Esophagus muscularis mucosa (tissue), 4 donors: ENCODE measurements at regions not wholly inside any gene's neighbourhood (a gene's known extent, or its start where the extent isn't known, plus 50 kb on each side); places are given as distances from the start of the nearest gene placed in this dataset.

Experiments used
- DNase-seq: peaks from one replicate; pipeline ENCODE4 v3.0.0-alpha.2; 2017; ENCODE audit errors: extremely low spot score
- H3K27ac ChIP-seq, 4 donors: fragments of 200-600 bp; sonication (generic); replicated peaks in 1 of 4; 1 replicate in 3 of 4; 2 replicates in 1 of 4; pipeline ENCODE4 v1.5.1; 2016 to 2019; ENCODE audit warnings: mild to moderate bottlenecking in 1 of 4
- H3K27me3 ChIP-seq, 4 donors: fragments of 200-600 bp; sonication (generic); one replicate each; pipeline versions ENCODE4 v1.5.1 to v1.6.0; 2016 to 2019
- H3K36me3 ChIP-seq, 4 donors: fragments of 200-600 bp; sonication (generic); one replicate each; pipeline ENCODE4 v1.5.1; 2016 to 2019
- H3K4me1 ChIP-seq, 4 donors: fragments of 200-600 bp; sonication (generic); one replicate each; pipeline ENCODE4 v1.5.1; 2016 to 2019
- H3K4me3 ChIP-seq, 4 donors: fragments of 200-600 bp; sonication (generic); 1 replicate in 2 of 4; 2 replicates in 2 of 4; pipeline ENCODE4 v1.5.1; 2016 to 2019; ENCODE audit warnings: mild to moderate bottlenecking in 4 of 4, moderate library complexity in 1 of 4
- H3K9me3 ChIP-seq, 4 donors: fragments of 200-600 bp; sonication (generic); 1 replicate in 3 of 4; 2 replicates in 1 of 4; pipeline ENCODE4 v1.5.1; 2016 to 2019
- CTCF ChIP-seq, 3 experiments: fragments of 200-600 bp in 2 of 3; fragments of 450-650 bp in 1 of 3; sonication (generic) in 2 of 3; IDR thresholded peaks; one replicate each; pipeline ENCODE4 v1.5.1; 2017 to 2019; ENCODE audit warnings: antibody characterized with exemption in 3 of 3, mild to moderate bottlenecking in 2 of 3, moderate library complexity in 1 of 3
- EP300 ChIP-seq: sonication (generic); formaldehyde crosslinking; IDR thresholded peaks from one replicate; pipeline ENCODE4 v1.6.1; 2017; ENCODE audit warnings: antibody characterized with exemption
- POLR2A ChIP-seq: fragments of 450-650 bp; IDR thresholded peaks from one replicate; pipeline ENCODE4 v1.6.1; 2017; ENCODE audit warnings: antibody characterized with exemption, moderate library complexity, mild to moderate bottlenecking, low read depth
- POLR2AphosphoS5 ChIP-seq, 2 donors: sonication (generic); formaldehyde crosslinking; IDR thresholded peaks; one replicate each; pipeline ENCODE4 v1.6.1; 2017; ENCODE audit warnings: antibody characterized with exemption in 2 of 2
- WGBS: methylation state at CpG from one replicate; pipeline ENCODE4 v1.1.5; 2018; 5-methylcytosine and 5-hydroxymethylcytosine counted together
- intact Hi-C: fragments of 100-400 bp; cut with DNase I; formaldehyde crosslinking; loops from one replicate; pipeline ENCODE4 v1.15.1; 2023

- intact Hi-C loops: no loop called here
- TF ChIP-seq EP300 (no peak), POLR2A (no peak), POLR2AphosphoS5 (IDR thresholded peaks at IDR 0.05) (no peak)
- Histone ChIP-seq H3K4me3 (no peak overlapping the region), H3K4me1 (peaks cover 0 to 6% (median 0%) of the 10 kb centered on the region in 4 donors), H3K36me3 (no peaks in the 10 kb centered on the region), H3K9me3 (peaks cover 0 to 3% (median 0%) of the 10 kb centered on the region in 4 donors), H3K27ac (no peak overlapping the region), H3K27me3 (no peaks in the 10 kb centered on the region)
- peak; percentile 72 for DNase-seq
- 66% methylated on average over 5 of the region's 5 CpGs for WGBS
Measured at GRCh38 chr6:131372535-131372934, 200.5 kb upstream of the ARG1 start.

GRCh38 chr6:131377112-131377705, 195.8 kb upstream of the ARG1 start:
- WGBS: 88% methylated on average over 7 of the region's 7 CpGs
- no peaks in the 10 kb centered on the region for H3K36me3 ChIP-seq
- H3K9me3 ChIP-seq: peaks cover 0 to 3% (median 0%) of the 10 kb centered on the region in 4 donors
- intact Hi-C loops: no loop called here
- no peak overlapping the region for H3K27ac ChIP-seq
- DNase-seq: peak; percentile 31
- peaks cover 0 to 9% (median 0%) of the 10 kb centered on the region in 4 donors for H3K27me3 ChIP-seq
- no peak for TF ChIP-seq POLR2A
- no peak for TF ChIP-seq EP300
- TF ChIP-seq POLR2AphosphoS5 (IDR thresholded peaks at IDR 0.05): no peak
- no peak for TF ChIP-seq CTCF (IDR thresholded peaks at IDR 0.05)
- H3K4me3 ChIP-seq: no peak overlapping the region
- no peaks in the 10 kb centered on the region for H3K4me1 ChIP-seq

GRCh38 chr6:131378874-131379273, 194.2 kb upstream of the ARG1 start:
- H3K27ac ChIP-seq: no peak overlapping the region
- H3K9me3 ChIP-seq: peaks cover 0 to 3% (median 0%) of the 10 kb centered on the region in 4 donors
- no peak for TF ChIP-seq POLR2A
- no peak for TF ChIP-seq EP300
- no peak for TF ChIP-seq CTCF (IDR thresholded peaks at IDR 0.05)
- no peak for TF ChIP-seq POLR2AphosphoS5 (IDR thresholded peaks at IDR 0.05)
- H3K4me1 ChIP-seq: no peaks in the 10 kb centered on the region
- H3K4me3 ChIP-seq: no peak overlapping the region
- peaks cover 0 to 12% (median 0%) of the 10 kb centered on the region in 4 donors for H3K27me3 ChIP-seq
- WGBS: 100% methylated on average over 1 of the region's 1 CpG
- no peak for DNase-seq
- no peaks in the 10 kb centered on the region for H3K36me3 ChIP-seq
- intact Hi-C loops: no loop called here

- intact Hi-C loops: no loop called here
- 77% methylated on average over 3 of the region's 3 CpGs for WGBS
- TF ChIP-seq CTCF (IDR thresholded peaks at IDR 0.05) (no peak), EP300 (no peak), POLR2AphosphoS5 (IDR thresholded peaks at IDR 0.05) (no peak), POLR2A (no peak)
Measured at GRCh38 chr6:131379948-131380347, 193.1 kb upstream of the ARG1 start.

GRCh38 chr6:131381052-131381708, 191.8 kb upstream of the ARG1 start:
- no peak for DNase-seq
- no peak overlapping the region for H3K27ac ChIP-seq
- WGBS: 37% methylated on average over 9 of the region's 9 CpGs
- no peak for TF ChIP-seq CTCF (IDR thresholded peaks at IDR 0.05)
- TF ChIP-seq POLR2AphosphoS5 (IDR thresholded peaks at IDR 0.05): no peak
- TF ChIP-seq EP300: no peak
- no peak for TF ChIP-seq POLR2A
- H3K36me3 ChIP-seq: no peaks in the 10 kb centered on the region
- no peaks in the 10 kb centered on the region for H3K4me1 ChIP-seq
- intact Hi-C loops: no loop called here
- peaks cover 0 to 3% (median 0%) of the 10 kb centered on the region in 4 donors for H3K9me3 ChIP-seq
- H3K4me3 ChIP-seq: no peak overlapping the region
- H3K27me3 ChIP-seq: peaks cover 0 to 29% (median 0%) of the 10 kb centered on the region in 4 donors

More at GRCh38 chr6:131379948-131380347, 193.1 kb upstream of the ARG1 start:
- H3K4me1 ChIP-seq: no peaks in the 10 kb centered on the region
- peaks cover 0 to 3% (median 0%) of the 10 kb centered on the region in 4 donors for H3K9me3 ChIP-seq
- H3K36me3 ChIP-seq: no peaks in the 10 kb centered on the region
- DNase-seq: no peak
- H3K27me3 ChIP-seq: peaks cover 0 to 23% (median 0%) of the 10 kb centered on the region in 4 donors
- H3K4me3 ChIP-seq: no peak overlapping the region
- H3K27ac ChIP-seq: no peak overlapping the region
